DOHH2 (cell line): ENCODE measurements at regions not wholly inside any gene's neighbourhood (a gene's known extent, or its start where the extent isn't known, plus 50 kb on each side); places are given as distances from the start of the nearest gene placed in this dataset.

Experiments used
- H3F3A ChIP-seq: fragments of 200-600 bp; sonication (generic), shearing (Covaris generic); 2 replicates; pipeline ENCODE4 v1.6.0; 2016; ENCODE audit warnings: antibody characterized with exemption, mild to moderate bottlenecking; ENCODE audit not compliant: control insufficient read depth, insufficient read depth
- H3K27ac ChIP-seq: fragments of 200-600 bp; sonication (generic); 2 replicates; pipeline ENCODE4 v1.5.1; 2014; ENCODE audit warnings: low read depth, mild to moderate bottlenecking, low read length, moderate library complexity
- H3K27me3 ChIP-seq: fragments of 200-600 bp; sonication (generic); 2 replicates; pipeline ENCODE4 v1.6.1; 2014; ENCODE audit warnings: mild to moderate bottlenecking, low read length, mixed read lengths; ENCODE audit not compliant: control insufficient read depth
- H3K36me3 ChIP-seq: fragments of 200-600 bp; sonication (generic); 2 replicates; pipeline ENCODE4 v1.6.1; 2014; ENCODE audit warnings: mild to moderate bottlenecking, low read length, moderate library complexity, mixed read lengths; ENCODE audit not compliant: control insufficient read depth
- H3K4me1 ChIP-seq: fragments of 200-600 bp; sonication (generic); 2 replicates; pipeline ENCODE4 v1.6.1; 2014; ENCODE audit warnings: mild to moderate bottlenecking, low read length, mixed read lengths; ENCODE audit not compliant: control insufficient read depth
- H3K4me2 ChIP-seq: fragments of 200-600 bp; sonication (generic); 2 replicates; pipeline ENCODE4 v1.6.0; 2014; ENCODE audit warnings: mild to moderate bottlenecking, low read length, moderate library complexity
- H3K4me3 ChIP-seq: fragments of 200-600 bp; sonication (generic); 2 replicates; pipeline ENCODE4 v1.5.1; 2014; ENCODE audit warnings: mild to moderate bottlenecking, low read length, mixed read lengths
- H3K79me2 ChIP-seq: fragments of 200-600 bp; sonication (generic); 2 replicates; pipeline ENCODE4 v1.6.1; 2014; ENCODE audit warnings: mild to moderate bottlenecking, low read length, mixed read lengths; ENCODE audit not compliant: control insufficient read depth
- H3K9me2 ChIP-seq: fragments of 200-600 bp; sonication (generic); replicated peaks from 2 replicates; pipeline ENCODE4 v1.6.1; 2014; ENCODE audit warnings: mild to moderate bottlenecking, low read length, mixed read lengths; ENCODE audit not compliant: control insufficient read depth
- H3K9me3 ChIP-seq: fragments of 200-600 bp; sonication (generic); 2 replicates; pipeline ENCODE4 v1.6.1; 2014; ENCODE audit warnings: antibody characterized with exemption, low read length, mixed read lengths; ENCODE audit not compliant: control insufficient read depth, insufficient read depth
- H4K20me1 ChIP-seq: fragments of 200-600 bp; sonication (generic); 2 replicates; pipeline ENCODE4 v1.6.0; 2014; ENCODE audit warnings: low read depth, mild to moderate bottlenecking, antibody characterized with exemption, low read length, moderate library complexity; ENCODE audit not compliant: control insufficient read depth, insufficient read depth
- EZH2phosphoT487 ChIP-seq: fragments of 200-600 bp; sonication (generic); IDR thresholded peaks from 2 replicates; pipeline ENCODE4 v1.6.1; 2017; ENCODE audit warnings: borderline replicate concordance, mild to moderate bottlenecking, antibody characterized with exemption, low read length, moderate library complexity, mixed read lengths
- TF ChIP-seq, protein P1 (sequence below): fragments of 200-600 bp; sonication (generic); IDR thresholded peaks from one replicate; pipeline ENCODE4 v1.5.1; 2014; ENCODE audit warnings: antibody characterized with exemption, mild to moderate bottlenecking, low read depth, low read length; ENCODE audit not compliant: poor library complexity, severe bottlenecking

DNA sequence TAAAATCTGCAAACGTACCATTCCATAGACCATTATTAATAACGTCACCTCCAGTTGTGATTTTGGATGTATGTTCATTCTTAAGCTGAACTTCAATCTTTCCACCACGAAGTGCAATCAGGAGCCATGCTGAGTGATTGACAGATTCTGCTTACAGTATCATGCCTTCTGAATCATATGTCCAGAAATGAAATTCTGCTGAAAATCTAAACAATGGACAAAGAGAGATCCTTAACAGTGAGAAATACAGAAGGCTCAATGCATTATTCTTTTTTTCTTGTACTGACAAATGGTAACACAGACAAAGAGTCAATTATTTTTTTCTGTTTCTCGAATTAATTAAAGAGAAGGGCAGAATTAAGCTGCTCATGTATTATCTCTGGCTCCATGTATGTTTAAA is 1114.5 kb downstream of the EPHA3 start:
- Histone ChIP-seq H3K4me1 (no peaks in the 10 kb centered on the region), H3K36me3 (no peaks in the 10 kb centered on the region), H3K9me2 (no peaks in the 10 kb centered on the region), H3F3A (no peaks in the 10 kb centered on the region), H3K27ac (no peak overlapping the region), H3K4me3 (no peak overlapping the region), H3K27me3 (no peaks in the 10 kb centered on the region), H4K20me1 (no peaks in the 10 kb centered on the region), H3K4me2 (no peak overlapping the region), H3K9me3 (no peaks in the 10 kb centered on the region), H3K79me2 (no peaks in the 10 kb centered on the region)
- no peak for TF ChIP-seq EZH2phosphoT487
- TF ChIP-seq, protein P1, sequence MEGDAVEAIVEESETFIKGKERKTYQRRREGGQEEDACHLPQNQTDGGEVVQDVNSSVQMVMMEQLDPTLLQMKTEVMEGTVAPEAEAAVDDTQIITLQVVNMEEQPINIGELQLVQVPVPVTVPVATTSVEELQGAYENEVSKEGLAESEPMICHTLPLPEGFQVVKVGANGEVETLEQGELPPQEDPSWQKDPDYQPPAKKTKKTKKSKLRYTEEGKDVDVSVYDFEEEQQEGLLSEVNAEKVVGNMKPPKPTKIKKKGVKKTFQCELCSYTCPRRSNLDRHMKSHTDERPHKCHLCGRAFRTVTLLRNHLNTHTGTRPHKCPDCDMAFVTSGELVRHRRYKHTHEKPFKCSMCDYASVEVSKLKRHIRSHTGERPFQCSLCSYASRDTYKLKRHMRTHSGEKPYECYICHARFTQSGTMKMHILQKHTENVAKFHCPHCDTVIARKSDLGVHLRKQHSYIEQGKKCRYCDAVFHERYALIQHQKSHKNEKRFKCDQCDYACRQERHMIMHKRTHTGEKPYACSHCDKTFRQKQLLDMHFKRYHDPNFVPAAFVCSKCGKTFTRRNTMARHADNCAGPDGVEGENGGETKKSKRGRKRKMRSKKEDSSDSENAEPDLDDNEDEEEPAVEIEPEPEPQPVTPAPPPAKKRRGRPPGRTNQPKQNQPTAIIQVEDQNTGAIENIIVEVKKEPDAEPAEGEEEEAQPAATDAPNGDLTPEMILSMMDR = no peak

DNA sequence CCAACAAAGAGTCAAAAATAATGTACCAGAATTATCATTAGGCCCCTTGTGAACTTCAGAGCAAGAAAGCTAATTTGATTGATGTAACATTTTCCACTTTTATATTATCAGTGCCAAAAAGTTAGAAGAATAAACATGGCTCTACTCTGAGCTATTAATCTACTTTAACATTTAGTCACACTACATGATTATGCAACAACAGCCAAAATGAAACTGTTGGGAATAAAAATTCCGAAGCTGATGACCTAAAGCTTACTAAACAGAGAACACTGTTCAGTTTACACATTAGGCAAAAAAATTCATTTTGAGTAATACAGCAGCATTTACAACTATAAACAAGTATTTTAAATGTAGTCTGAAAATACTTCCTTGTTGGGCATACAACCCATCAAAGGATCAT is 1134.1 kb downstream of the EPHA3 start:
- H3K79me2 ChIP-seq = no peaks in the 10 kb centered on the region
- H3K27ac ChIP-seq = no peak overlapping the region
- no peaks in the 10 kb centered on the region for H3K27me3 ChIP-seq
- H3K36me3 ChIP-seq = no peaks in the 10 kb centered on the region
- no peaks in the 10 kb centered on the region for H3F3A ChIP-seq
- no peaks in the 10 kb centered on the region for H3K4me1 ChIP-seq
- TF ChIP-seq EZH2phosphoT487 = no peak
- TF ChIP-seq, protein P1 = no peak
- H3K9me2 ChIP-seq = no peaks in the 10 kb centered on the region
- no peak overlapping the region for H3K4me2 ChIP-seq
- H3K9me3 ChIP-seq = no peaks in the 10 kb centered on the region
- H3K4me3 ChIP-seq = no peak overlapping the region
- no peaks in the 10 kb centered on the region for H4K20me1 ChIP-seq

- H3K4me1 ChIP-seq = no peaks in the 10 kb centered on the region
- H3K9me3 ChIP-seq = no peaks in the 10 kb centered on the region
- no peak overlapping the region for H3K27ac ChIP-seq
- H3K9me2 ChIP-seq = no peaks in the 10 kb centered on the region
- H3K27me3 ChIP-seq = no peaks in the 10 kb centered on the region
- no peak overlapping the region for H3K4me3 ChIP-seq
- no peaks in the 10 kb centered on the region for H3K79me2 ChIP-seq
- TF ChIP-seq, protein P1 = no peak
- no peak for TF ChIP-seq EZH2phosphoT487
- no peaks in the 10 kb centered on the region for H3K36me3 ChIP-seq
- H3K4me2 ChIP-seq = no peak overlapping the region
- no peaks in the 10 kb centered on the region for H3F3A ChIP-seq
- no peaks in the 10 kb centered on the region for H4K20me1 ChIP-seq
These were observed 1145.7 kb downstream of the EPHA3 start for GRCh38 chr3:90253131-90253530.
